ENCODE measurements at regions not wholly inside any gene's neighbourhood (a gene's known extent, or its start where the extent isn't known, plus 50 kb on each side); places are given as distances from the start of the nearest gene placed in this dataset.
"Not testable (repeated sequence)": the region's sequence is repeated elsewhere in the genome, so short reads cannot be mapped to it uniquely, and the experiment has no call there.

DNA sequence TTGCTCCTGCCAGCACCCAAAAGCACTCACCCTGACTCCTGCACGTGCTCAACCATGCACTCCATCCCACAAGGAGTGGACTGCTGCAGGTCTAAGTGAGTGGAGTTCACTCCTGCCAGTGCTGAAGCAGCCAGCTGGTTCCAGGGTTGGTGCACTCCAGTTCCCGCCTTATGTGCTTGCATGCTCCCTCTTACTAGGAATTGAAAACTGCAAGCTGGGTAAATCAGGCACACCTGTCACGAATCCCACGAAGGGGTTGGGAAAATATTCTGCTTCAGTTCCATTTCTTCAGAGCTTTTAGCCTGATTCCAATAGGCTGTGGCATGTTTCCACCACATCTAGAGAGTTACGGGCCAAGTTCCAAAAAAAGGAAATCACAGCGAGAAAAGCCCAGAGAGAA lies 1365.5 kb upstream of the CHAC2 start:
- DNase-seq (ENCODE audit: low spot score) = no peak

- DNase-seq (ENCODE audit: low spot score) = no peak
Observed at GRCh38 chr2:52396836-52397235, 1364.9 kb upstream of the NRXN1 start.

GRCh38 chr2:52395912-52396311 lies 1364.0 kb upstream of the NRXN1 start:
- DNase-seq (ENCODE audit: low spot score) = peak; percentile 42

GRCh38 chr2:52391621-52392020 lies 1359.7 kb upstream of the NRXN1 start:
- DNase-seq (ENCODE audit: low spot score) = peak; percentile 9

DNA sequence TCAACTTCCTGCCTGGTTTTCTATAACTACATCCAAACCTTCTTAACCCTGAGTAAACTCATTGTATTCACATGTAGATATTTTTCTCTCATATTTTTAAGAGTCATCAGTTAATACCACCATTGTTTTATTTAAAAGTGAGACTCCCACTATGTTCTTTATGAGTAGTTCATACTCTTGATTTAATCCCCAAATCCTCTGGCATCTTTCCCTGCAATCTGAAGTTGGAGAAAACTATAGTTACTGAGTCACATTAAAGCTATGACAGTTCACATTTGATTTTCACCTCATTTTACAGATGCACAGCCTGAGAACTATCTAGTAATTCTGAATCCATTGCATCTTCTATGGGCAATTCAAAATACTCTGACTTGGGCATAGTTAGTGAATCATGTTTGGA lies 1358.7 kb upstream of the NRXN1 start:
- no peak for DNase-seq (ENCODE audit: low spot score)

DNA sequence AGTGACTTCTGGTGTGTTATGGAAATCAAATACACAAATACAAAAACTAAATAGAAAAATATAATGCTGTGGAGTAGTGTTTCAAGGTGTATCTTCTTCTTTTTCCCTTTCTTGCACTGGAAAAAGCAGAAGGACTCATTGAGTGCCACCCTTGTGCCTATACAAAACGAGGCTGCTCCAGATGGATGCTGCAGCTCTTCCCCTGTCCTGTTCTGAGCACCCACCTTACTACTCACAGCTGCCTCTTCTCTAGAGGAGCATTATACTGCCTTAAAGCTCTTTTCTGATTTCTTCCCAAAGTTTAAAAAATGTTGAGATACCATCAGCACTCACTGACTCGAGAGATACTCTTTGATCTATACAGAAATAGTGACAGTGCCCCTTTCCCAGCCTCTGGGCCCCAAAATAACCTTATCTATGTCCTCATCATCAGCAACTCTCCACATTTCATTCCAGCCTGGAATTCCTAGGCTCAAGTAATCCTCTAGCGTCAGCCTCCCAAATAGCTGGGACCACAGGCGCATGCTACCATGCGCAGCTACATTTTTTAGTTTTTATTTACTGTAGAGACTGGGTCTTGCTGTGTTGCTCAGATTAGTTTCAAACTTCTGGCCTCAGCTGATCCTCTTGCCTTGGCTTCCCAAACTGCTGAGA lies 1356.1 kb upstream of the NRXN1 start:
- DNase-seq (ENCODE audit: low spot score) = no peak

DNA sequence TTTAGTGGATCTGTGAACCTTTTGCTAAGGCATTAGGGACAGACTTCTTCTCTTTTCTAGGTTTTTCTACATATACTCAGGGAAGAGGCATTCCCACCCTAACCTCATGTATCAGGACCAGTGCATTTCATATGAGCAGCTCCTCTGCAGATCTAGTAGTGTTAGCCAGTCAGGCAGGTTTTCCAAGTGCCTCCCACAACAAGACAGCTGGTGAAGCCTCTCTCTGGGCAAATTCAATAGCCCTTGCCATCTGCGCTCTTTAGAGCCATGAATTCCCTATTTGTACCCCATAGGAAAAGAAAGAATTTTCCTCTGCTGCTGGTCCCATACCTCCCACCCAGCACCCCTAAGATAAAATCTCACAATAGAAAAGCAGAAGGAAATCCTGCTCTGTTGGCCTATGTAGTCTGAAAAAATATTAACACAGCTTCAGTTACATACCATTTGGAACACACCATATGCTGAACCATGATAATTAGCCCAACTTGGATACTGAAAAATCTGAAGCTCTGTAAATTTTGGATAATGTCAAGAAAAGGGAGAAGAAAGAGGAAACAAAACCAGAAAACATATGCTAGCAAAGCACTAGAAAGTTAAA lies 1354.6 kb upstream of the NRXN1 start:
- DNase-seq (ENCODE audit: low spot score) = no peak

GRCh38 chr2:52383541-52383940 lies 1351.6 kb upstream of the NRXN1 start:
- DNase-seq (ENCODE audit: low spot score) = no peak

GRCh38 chr2:52369178-52369577 lies 1337.2 kb upstream of the NRXN1 start:
- DNase-seq (ENCODE audit: low spot score) = no peak

DNA sequence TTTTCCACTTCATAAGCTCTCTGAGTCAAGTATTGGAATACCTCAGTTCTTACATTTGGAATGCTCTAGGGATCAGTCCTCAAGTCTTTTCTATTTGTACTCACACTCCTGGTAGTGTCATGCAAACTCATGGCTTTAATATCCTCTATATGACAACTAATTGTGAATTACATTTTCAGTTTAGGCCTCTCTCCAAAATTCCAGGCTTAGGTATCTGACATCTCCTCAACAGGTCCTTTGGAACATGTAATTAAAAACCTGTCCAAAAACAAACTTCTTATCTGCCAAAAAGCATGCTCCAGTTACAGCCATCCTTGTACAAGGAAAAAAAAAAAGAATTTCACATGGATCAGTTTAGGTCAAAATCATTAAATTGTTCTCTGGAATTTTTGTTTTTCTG lies 1336.2 kb upstream of the NRXN1 start:
- no peak for DNase-seq (ENCODE audit: low spot score)

DNA sequence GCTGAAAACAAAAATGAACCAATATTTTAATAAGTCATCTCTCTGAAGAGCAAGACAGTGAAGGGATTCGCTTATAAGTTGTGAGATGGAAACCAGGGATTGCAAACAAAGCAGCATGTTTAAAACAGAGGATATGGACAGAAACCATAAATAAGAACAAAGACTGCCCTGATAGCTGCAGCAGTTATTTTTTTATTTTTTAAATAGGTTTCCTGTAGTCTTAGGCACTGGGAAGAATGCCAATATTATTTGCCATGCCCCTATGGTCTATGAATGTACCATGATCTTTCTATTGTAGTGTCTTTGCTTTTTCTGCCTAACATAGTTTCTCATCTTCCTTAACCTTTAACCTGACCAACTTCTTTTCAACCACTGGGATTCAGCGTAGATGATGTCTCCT lies 1334.0 kb upstream of the NRXN1 start:
- DNase-seq (ENCODE audit: low spot score) = no peak

DNA sequence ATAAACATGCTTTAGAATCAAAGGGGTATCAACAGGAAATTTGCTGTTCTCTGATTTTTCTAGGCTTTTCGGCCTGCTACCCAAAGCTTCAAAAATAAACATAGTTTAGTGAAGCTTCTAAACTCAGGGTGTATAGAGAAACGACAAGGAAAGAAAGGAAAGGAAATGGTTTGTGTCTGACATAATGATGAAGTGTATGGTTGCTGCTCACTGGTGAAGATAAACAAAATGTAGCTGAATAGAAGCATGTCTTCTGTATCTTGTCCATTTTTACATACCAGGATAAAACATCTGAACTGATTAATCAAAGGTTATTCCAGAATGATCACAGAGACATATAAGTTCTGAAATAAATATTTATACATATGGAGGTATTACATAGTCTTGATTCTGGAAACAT lies 1324.6 kb upstream of the NRXN1 start:
- DNase-seq (ENCODE audit: low spot score) = no peak

DNA sequence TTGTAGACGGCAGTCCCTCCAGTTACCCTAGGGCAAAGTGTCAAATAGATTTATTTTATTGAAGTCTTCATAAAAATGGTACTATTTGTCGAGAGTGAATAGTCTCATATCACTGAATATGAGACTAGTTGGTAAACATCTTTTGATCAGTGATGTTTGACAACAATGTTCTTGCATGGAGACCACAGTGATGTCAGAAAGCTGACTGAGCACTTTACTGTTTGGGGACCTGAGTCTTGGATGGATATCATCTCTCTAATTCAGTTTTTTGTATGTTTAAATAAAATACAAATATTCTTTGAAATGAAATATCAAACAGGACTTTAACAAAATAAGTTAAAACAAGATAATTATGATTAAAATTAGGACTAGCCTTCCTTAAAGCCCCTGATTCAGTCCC lies 1315.4 kb upstream of the NRXN1 start:
- DNase-seq (ENCODE audit: low spot score) = no peak

DNA sequence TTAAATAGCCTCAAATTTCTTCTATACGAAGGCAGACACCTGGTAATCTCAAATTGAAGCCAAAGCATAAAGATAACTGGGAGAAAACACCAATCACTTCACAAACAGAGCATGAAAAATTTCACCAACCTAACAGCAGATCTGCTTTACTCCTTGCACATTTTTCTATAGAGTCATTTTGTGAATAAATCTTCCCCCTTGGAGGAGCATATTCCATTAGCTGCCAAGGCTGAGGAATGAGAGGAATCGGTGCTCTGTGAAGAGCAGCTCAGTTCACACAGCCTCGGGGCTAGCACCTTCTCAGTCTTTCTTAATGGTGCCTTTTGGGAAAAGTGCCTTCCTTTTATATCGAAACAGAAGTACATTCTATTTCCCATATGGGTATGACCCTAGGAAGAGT lies 1313.7 kb upstream of the NRXN1 start:
- peak; percentile 28 for DNase-seq (ENCODE audit: low spot score)

- no peak for DNase-seq (ENCODE audit: low spot score)
Observed at GRCh38 chr2:52345082-52345481, 1313.2 kb upstream of the NRXN1 start.

GRCh38 chr2:52343706-52344266 lies 1311.9 kb upstream of the NRXN1 start:
- no peak for DNase-seq (ENCODE audit: low spot score)

- DNase-seq (ENCODE audit: low spot score) = no peak
Observed at GRCh38 chr2:52343010-52343409, 1311.1 kb upstream of the NRXN1 start.

DNA sequence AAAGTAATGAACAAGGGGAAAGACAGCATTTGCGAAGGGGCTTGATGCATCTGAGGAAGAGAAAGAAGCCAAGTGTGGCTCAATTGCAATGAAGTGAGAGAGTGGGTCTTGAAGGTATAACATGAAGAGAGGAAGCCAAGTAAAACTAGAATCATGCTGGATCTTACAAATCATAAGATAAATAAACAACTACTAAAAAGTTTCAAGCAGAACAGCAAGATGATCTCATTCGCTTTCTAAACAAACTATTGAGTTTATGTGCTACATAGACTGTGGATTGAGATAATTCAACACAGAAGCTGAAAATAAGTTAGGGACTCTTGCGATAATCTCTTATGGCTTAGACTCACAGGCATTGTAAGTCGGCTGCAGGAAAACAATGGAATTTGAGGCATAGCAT lies 1310.5 kb upstream of the NRXN1 start:
- no peak for DNase-seq (ENCODE audit: low spot score)

DNA sequence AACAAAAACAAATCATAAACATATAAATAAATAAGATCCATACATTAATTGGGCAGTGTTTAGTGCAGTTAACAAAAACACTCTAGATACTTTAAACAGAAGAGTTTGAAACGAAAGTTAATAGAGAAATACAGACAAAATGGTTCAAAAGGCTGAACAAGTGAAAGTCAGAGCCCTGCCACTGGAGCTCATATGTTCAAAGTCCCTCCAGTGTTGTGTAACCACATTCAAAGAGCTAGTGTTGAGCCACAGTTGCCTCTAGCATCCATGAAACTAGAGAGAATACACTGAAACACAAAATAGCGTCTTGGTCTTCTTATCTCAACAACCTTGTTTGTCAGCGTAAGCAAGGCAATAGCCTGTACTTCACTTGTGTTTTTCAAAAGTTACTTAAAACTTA lies 1309.8 kb upstream of the NRXN1 start:
- no peak for DNase-seq (ENCODE audit: low spot score)

DNA sequence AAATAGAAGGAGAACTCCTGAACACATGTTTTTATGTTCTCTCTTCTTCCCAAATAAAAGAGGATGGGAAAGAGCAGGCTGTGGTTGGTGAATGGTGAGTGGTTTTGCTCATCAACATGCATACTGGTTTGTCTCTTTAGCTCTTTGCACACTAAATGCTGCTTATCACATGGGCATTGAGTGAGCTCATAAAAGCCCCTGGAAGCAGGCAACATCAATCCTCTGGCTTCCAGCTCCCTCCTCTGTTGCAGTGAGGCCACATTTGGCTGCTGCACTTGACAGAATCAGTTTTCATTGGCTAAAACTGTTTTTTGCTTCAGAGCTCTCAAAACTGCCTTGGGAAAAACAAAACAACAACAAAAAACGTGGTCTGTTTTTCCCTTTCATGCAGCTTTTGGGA lies 1308.2 kb upstream of the NRXN1 start:
- DNase-seq (ENCODE audit: low spot score) = peak; percentile 51

GRCh38 chr2:52337786-52338185 lies 1305.9 kb upstream of the NRXN1 start:
- not testable (repeated sequence) for DNase-seq (ENCODE audit: low spot score)

- DNase-seq (ENCODE audit: low spot score) = peak; percentile 9
Observed at GRCh38 chr2:52336951-52337350, 1305.0 kb upstream of the NRXN1 start.

GRCh38 chr2:52335727-52336126 lies 1303.8 kb upstream of the NRXN1 start:
- no peak for DNase-seq (ENCODE audit: low spot score)

- DNase-seq (ENCODE audit: low spot score) = no peak
Observed at GRCh38 chr2:52334185-52334584, 1302.3 kb upstream of the NRXN1 start.

Data from umbilical cord (tissue), 1 donor.